Calu3 (cell line): ENCODE measurements at regions not wholly inside any gene's neighbourhood (a gene's known extent, or its start where the extent isn't known, plus 50 kb on each side); places are given as distances from the start of the nearest gene placed in this dataset.

ENCODE experiments used
- BruUV-seq: library from RNA; stranded (reverse); fragments of 400-500 nt; replicated peaks from 2 replicates; lab custom pipeline; 2021; lab: Mats Ljungman, UMichigan
- CTCF ChIA-PET: fragments of 300-600 bp; sonication (Branson Sonifier 250); formaldehyde crosslinking; loops from one replicate; lab custom pipeline; 2022; ENCODE audit warnings: antibody characterized with exemption; lab: Charles Lee
- DNase-seq: peaks from one replicate; pipeline ENCODE4 v3.0.0; 2022
- H3K27ac Mint-ChIP-seq: one replicate; pipeline ENCODE4 v1.8.0; 2022; ENCODE audit warnings: mixed read lengths; ENCODE audit not compliant: unreplicated experiment
- H3K27me3 Mint-ChIP-seq: one replicate; pipeline ENCODE4 v1.8.0; 2022; ENCODE audit warnings: mixed read lengths; ENCODE audit not compliant: unreplicated experiment
- H3K36me3 Mint-ChIP-seq: one replicate; pipeline ENCODE4 v1.8.0; 2022; ENCODE audit warnings: mild to moderate bottlenecking, moderate library complexity, mixed read lengths; ENCODE audit not compliant: insufficient read depth, unreplicated experiment
- H3K4me1 Mint-ChIP-seq: one replicate; pipeline ENCODE4 v1.8.0; 2022; ENCODE audit warnings: mild to moderate bottlenecking, low read depth, mixed read lengths; ENCODE audit not compliant: unreplicated experiment
- H3K4me3 Mint-ChIP-seq: one replicate; pipeline ENCODE4 v1.8.0; 2022; ENCODE audit warnings: mild to moderate bottlenecking, low read depth, moderate library complexity, mixed read lengths; ENCODE audit not compliant: unreplicated experiment
- H3K9me3 Mint-ChIP-seq: one replicate; pipeline ENCODE4 v1.8.0; 2022; ENCODE audit warnings: low read depth, mixed read lengths; ENCODE audit not compliant: unreplicated experiment
- intact Hi-C: fragments of 100-400 bp; cut with micrococcal nuclease; formaldehyde crosslinking; loops from one replicate; pipeline ENCODE4 v1.10.0; 2022; ENCODE audit not compliant: unreplicated experiment
- TF ChIP-seq, protein P1 (sequence below): fragments of 200-600 bp; IDR thresholded peaks from one replicate; pipeline ENCODE4 v1.8.0; 2022; ENCODE audit warnings: antibody characterized with exemption; ENCODE audit not compliant: unreplicated experiment

DNA sequence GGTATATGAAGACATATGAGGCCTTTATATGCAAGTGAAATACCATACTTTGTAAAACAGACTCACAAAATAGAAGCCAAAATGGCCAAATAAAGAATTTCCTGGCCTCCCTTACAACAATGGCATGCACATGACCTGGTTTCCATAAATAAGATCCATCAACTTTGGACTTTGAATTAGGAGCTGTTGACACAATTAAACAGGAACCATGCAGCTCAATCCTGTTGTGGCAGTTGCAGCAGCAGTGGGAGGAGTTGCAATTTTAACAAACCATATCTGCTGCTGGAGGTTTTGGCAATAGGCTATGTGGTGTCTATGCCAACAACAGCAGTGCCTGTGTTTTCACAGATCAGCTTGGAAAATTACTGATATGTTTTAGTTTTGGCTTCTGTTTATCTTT is 818.6 kb downstream of the FAM181B start:
- BruUV-seq: no TSS peak
- H3K4me1 Mint-ChIP-seq: no peaks in the 10 kb centered on the region
- CTCF ChIA-PET: no interaction called here
- intact Hi-C loops: no loop called here
- H3K9me3 Mint-ChIP-seq: peaks cover 2% of the 10 kb centered on the region
- no peak overlapping the region for H3K4me3 Mint-ChIP-seq
- no peaks in the 10 kb centered on the region for H3K36me3 Mint-ChIP-seq
- H3K27ac Mint-ChIP-seq: no peak overlapping the region
- no peaks in the 10 kb centered on the region for H3K27me3 Mint-ChIP-seq
- DNase-seq: no peak
- TF ChIP-seq, protein P1, sequence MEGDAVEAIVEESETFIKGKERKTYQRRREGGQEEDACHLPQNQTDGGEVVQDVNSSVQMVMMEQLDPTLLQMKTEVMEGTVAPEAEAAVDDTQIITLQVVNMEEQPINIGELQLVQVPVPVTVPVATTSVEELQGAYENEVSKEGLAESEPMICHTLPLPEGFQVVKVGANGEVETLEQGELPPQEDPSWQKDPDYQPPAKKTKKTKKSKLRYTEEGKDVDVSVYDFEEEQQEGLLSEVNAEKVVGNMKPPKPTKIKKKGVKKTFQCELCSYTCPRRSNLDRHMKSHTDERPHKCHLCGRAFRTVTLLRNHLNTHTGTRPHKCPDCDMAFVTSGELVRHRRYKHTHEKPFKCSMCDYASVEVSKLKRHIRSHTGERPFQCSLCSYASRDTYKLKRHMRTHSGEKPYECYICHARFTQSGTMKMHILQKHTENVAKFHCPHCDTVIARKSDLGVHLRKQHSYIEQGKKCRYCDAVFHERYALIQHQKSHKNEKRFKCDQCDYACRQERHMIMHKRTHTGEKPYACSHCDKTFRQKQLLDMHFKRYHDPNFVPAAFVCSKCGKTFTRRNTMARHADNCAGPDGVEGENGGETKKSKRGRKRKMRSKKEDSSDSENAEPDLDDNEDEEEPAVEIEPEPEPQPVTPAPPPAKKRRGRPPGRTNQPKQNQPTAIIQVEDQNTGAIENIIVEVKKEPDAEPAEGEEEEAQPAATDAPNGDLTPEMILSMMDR: no peak

DNA sequence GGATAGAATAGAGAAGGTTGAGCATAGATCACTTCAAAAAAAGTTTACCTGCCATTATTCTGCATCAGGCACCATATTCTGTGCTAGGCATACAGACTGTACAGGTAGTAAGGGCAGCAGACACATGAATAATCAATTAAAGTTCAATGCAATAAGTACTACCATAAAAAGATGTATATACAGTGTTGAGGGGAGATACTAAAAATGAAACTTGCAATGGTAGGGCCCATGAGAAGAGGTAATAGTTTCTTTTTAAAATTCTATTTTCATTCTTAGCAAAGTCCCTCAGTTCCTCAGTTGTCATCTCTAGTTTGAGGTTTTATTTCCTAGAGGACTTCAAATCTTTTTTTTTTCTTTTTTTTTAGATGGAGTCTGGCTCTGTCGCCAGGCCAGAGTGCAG is 819.9 kb downstream of the FAM181B start:
- peaks cover 2% of the 10 kb centered on the region for H3K9me3 Mint-ChIP-seq
- no peaks in the 10 kb centered on the region for H3K36me3 Mint-ChIP-seq
- intact Hi-C loops: no loop called here
- TF ChIP-seq, protein P1: no peak
- BruUV-seq: no TSS peak
- no peak overlapping the region for H3K27ac Mint-ChIP-seq
- H3K4me3 Mint-ChIP-seq: no peak overlapping the region
- H3K27me3 Mint-ChIP-seq: no peaks in the 10 kb centered on the region
- CTCF ChIA-PET: interaction anchor here (0.7 kb wide), 2 partner anchors 41 to 712 kb away, joined by 3 read pairs; no protein-coding TSS in a partner anchor
- no peaks in the 10 kb centered on the region for H3K4me1 Mint-ChIP-seq
- no peak for DNase-seq

DNA sequence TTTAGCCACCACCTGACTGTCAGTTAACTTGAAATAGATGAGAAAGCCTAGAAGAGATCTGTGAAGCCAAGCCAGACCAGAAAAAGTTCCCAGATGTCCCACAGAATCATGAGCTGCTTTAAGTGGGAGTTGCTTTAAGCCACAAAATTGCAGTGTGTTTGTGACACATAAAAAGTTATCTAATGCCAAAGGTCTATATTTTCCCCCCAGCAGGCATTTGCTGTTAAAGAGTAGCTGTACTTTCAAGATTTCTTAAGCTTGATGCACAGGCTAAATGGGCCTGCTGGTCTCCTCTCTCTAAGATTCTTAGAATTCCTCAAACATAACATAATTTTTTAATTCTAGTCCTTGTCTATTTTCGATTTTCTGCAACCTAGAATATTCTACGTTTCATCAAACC is 825.7 kb downstream of the FAM181B start:
- Mint-ChIP-seq H3K9me3 (peaks cover under 1% of the 10 kb centered on the region), H3K4me3 (no peak overlapping the region), H3K27ac (no peak overlapping the region), H3K4me1 (no peaks in the 10 kb centered on the region), H3K27me3 (no peaks in the 10 kb centered on the region), H3K36me3 (no peaks in the 10 kb centered on the region)
- TF ChIP-seq, protein P1: no peak
- CTCF ChIA-PET: no interaction called here
- no peak for DNase-seq
- no TSS peak for BruUV-seq
- intact Hi-C loops: no loop called here

DNA sequence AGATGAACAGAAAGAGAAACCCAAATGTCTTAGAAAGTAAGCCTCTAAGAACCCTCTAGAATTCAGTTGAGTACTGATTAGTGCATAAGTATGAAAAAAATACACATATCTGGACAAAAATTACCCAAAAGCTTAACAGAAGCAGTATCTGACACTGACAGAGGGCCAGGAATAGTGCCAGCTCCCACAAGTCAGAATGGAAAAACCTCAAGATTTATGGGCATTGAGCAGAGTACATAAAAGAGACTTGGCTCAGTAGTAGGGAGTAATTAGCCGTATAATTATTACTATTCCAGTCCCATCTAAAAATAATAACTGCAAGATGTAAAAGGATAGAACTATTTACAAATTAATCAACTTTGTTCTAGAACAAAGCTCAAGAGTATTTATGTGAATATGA is 834.5 kb downstream of the FAM181B start:
- CTCF ChIA-PET: no interaction called here
- TF ChIP-seq, protein P1: no peak
- intact Hi-C loops: no loop called here
- Mint-ChIP-seq H3K27ac (no peak overlapping the region), H3K4me1 (no peaks in the 10 kb centered on the region), H3K27me3 (no peaks in the 10 kb centered on the region), H3K9me3 (peaks cover 17% of the 10 kb centered on the region), H3K36me3 (no peaks in the 10 kb centered on the region), H3K4me3 (no peak overlapping the region)
- DNase-seq: no peak
- BruUV-seq: no TSS peak
